T-helper 2 cell treated with Interferon-gamma antibody and Interleukin-4, amounts not matched to agents 5 μg/mL and 100 μg/mL, for 36 hours (primary cell): ENCODE measurements at regions not wholly inside any gene's neighbourhood (a gene's known extent, or its start where the extent isn't known, plus 50 kb on each side); places are given as distances from the start of the nearest gene placed in this dataset.
"Not testable (repeated sequence)": the region's sequence is repeated elsewhere in the genome, so short reads cannot be mapped to it uniquely, and the experiment has no call there.

Source experiments
- DNase-seq: peaks from one replicate; pipeline ENCODE4 v3.0.0; 2021; ENCODE audit warnings: low spot score
- H3K27ac Mint-ChIP-seq: one replicate; pipeline ENCODE4 v1.8.0; 2021; ENCODE audit warnings: mild to moderate bottlenecking, mixed read lengths
- H3K27me3 Mint-ChIP-seq: one replicate; pipeline ENCODE4 v1.8.0; 2021; ENCODE audit warnings: low read depth, mixed read lengths
- H3K36me3 Mint-ChIP-seq: one replicate; pipeline ENCODE4 v1.8.0; 2021; ENCODE audit warnings: low read depth, mixed read lengths
- H3K4me1 Mint-ChIP-seq: one replicate; pipeline ENCODE4 v1.8.0; 2021; ENCODE audit warnings: low read depth, mixed read lengths
- H3K4me3 Mint-ChIP-seq: one replicate; pipeline ENCODE4 v1.8.0; 2022; ENCODE audit warnings: mild to moderate bottlenecking, moderate library complexity, mixed read lengths
- H3K9me3 Mint-ChIP-seq: one replicate; pipeline ENCODE4 v1.8.0; 2021; ENCODE audit warnings: mixed read lengths

DNA sequence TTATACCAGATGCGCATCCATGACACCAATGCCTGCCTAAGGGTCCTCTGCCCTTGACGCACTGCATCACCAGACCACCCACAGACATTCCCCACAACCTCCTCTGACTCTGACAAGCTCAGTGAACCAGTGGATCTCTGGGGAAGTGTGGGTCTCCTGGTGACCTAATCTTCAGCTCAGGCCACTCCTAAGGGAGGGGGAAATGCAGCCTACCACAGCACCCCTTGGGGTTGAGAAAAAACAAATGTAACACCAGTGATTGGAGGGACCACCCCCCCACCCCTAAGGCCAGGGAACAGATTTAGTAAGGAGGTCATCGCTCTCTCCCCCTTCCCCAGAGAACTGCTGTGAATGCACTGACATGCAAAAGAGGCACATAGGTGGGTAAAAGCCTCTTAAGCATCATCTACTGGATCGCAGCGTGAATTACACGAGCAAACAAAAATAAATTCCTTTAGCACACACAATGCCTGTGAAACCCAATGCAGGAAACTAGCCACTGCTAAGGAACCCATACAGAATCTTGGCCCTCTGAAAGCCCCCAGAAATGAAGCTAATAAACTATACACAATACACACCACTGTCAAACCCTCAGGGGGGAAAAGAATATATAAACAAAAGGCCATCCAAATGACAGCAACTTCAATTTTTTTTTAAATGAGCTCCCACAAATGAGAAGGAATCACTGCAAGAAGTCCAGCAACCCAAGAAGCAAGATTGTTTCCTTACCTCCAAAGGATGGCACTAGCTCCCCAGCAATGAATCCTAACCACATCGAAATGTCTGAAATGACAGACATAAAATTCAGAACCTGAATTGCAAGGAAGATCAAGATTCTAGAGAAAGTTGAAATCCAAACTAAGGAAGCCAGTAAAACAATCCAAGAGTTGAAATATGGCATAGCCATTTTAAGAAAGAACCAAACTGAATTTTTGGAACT is 513.7 kb upstream of the PTGER4 start:
- H3K4me3 Mint-ChIP-seq, result no peak overlapping the region
- H3K9me3 Mint-ChIP-seq, result peaks cover 22% of the 10 kb centered on the region
- H3K4me1 Mint-ChIP-seq, result peaks cover 11% of the 10 kb centered on the region
- no peak for DNase-seq
- H3K27me3 Mint-ChIP-seq, result no peaks in the 10 kb centered on the region
- no peak overlapping the region for H3K27ac Mint-ChIP-seq
- no peaks in the 10 kb centered on the region for H3K36me3 Mint-ChIP-seq

DNA sequence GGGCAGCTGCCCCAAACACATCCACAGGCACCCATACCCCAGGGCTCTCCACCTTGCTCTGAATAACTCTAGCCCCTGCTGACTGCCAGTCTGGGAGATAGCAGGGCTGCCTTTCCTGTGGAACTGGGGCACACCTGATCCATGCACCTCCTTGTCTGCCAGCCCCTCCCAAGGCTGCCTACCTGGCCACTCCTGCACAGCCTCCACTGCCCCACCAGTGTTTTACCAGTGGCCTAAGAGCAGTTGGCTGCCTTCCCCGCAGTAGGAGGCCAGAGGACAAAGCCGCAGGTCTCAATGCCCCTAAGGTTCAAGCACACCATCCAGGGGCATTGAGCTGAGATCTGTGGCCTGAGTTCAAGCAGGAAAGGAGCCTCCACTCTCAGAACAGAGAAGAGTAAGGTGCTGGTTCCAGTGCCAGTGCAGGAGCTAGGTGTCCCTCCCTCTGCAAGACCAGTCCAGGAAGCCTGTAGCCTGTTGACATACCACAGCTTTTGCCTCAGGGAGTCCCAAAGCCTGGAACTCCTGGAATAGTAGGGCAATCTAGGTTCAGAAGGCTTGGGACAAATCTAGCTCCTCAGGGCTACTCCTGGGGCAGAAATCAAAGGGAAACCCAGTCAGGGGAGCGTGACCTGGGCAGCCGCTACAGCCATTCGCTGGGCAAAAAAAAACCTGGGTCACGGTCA is 514.5 kb upstream of the PTGER4 start:
- H3K27me3 Mint-ChIP-seq, result no peaks in the 10 kb centered on the region
- H3K4me1 Mint-ChIP-seq, result peaks cover 11% of the 10 kb centered on the region

DNA sequence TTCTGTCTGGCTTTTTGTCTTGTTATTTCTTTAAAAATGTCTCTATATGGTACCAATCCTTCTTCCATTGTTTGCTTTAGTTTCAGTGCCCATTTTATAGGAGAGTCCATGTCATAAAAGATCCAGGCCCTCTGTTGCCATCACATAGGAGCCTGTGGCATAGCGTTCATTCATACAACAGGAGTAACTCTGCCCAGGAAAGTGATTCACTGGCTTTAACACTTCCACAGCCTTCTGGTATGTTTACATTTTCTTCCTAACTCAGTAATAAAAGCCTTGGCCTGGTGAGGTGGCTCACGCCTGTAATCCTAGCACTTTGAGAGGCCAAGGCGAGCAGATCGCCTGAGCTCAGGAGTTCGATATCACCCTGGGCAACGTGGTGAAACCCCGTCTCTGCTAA is 519.3 kb upstream of the PTGER4 start:
- DNase-seq, result no peak
- no peak overlapping the region for H3K27ac Mint-ChIP-seq
- no peaks in the 10 kb centered on the region for H3K27me3 Mint-ChIP-seq
- peaks cover 4% of the 10 kb centered on the region for H3K9me3 Mint-ChIP-seq
- H3K4me3 Mint-ChIP-seq, result no peak overlapping the region
- H3K36me3 Mint-ChIP-seq, result no peaks in the 10 kb centered on the region
- peaks cover 5% of the 10 kb centered on the region for H3K4me1 Mint-ChIP-seq

More for the DNA sequence above, 514.5 kb upstream of the PTGER4 start:
- no peak overlapping the region for H3K27ac Mint-ChIP-seq
- no peaks in the 10 kb centered on the region for H3K36me3 Mint-ChIP-seq
- no peak overlapping the region for H3K4me3 Mint-ChIP-seq
- no peak for DNase-seq
- peaks cover 15% of the 10 kb centered on the region for H3K9me3 Mint-ChIP-seq

DNA sequence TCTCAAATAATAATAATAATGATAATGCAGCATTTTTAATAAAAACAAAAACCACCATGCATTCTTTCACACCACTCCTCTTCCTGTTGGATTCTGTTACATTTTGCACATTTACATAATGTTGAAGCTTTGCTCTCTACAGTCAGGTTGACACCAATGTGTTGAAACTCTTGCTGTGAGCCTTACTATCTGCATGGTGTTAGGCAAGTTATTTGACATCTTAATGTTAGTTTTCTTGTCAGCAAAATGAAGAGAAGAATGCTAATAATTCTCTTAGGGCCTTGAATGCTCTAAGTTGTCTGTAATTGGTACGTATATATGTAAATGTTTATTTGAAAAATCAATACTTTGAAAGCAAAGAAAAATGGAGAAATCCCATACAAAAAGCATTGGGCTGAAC is 525.5 kb upstream of the PTGER4 start:
- no peaks in the 10 kb centered on the region for H3K27me3 Mint-ChIP-seq
- H3K4me1 Mint-ChIP-seq, result peaks cover 10% of the 10 kb centered on the region
- DNase-seq, result no peak
- no peak overlapping the region for H3K27ac Mint-ChIP-seq
- no peaks in the 10 kb centered on the region for H3K36me3 Mint-ChIP-seq
- peaks cover 5% of the 10 kb centered on the region for H3K9me3 Mint-ChIP-seq
- H3K4me3 Mint-ChIP-seq, result no peak overlapping the region

DNA sequence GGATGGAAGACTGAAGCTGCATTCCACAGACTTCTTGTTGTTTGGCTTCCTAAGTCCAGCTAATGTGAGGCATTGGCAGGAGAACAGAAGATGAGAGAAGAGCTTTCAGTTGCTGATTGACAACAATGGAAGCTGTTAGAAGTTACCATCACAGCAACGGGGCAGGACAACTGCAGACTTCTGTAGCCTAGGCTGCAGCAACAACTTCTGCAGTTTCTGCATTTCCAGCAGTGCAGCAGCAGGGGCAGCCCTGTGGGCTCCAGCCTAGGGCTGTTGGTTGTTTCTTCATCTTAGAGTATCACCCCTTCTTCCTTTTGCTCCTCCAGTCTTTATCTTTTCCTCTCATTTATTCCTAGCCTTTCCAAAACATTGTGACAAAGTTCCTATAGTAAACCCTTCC is 528.8 kb upstream of the PTGER4 start:
- Mint-ChIP-seq H3K36me3 (no peaks in the 10 kb centered on the region), H3K27ac (no peak overlapping the region), H3K9me3 (peaks cover 5% of the 10 kb centered on the region), H3K4me3 (no peak overlapping the region), H3K27me3 (no peaks in the 10 kb centered on the region), H3K4me1 (peaks cover 10% of the 10 kb centered on the region)
- no peak for DNase-seq

DNA sequence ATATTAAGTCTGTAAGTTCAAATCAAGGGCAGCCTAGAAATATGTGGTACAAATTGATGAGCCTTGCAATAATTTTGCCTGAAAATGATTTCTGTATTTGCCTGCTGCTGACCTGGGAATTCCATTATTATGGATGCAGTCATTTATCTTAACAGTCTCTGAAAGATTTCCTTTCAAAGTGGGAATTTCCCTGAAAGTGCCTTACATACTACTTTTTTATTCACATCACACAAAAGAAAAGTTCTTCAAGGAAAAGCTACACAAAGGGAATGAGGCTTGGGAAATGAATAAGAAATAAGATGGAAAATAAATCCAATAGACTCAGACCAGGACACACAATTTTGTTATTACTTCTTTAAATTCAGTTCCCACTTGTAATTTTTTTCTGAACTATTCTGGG is 537.8 kb upstream of the PTGER4 start:
- Mint-ChIP-seq H3K36me3 (no peaks in the 10 kb centered on the region), H3K4me3 (no peak overlapping the region)

DNA sequence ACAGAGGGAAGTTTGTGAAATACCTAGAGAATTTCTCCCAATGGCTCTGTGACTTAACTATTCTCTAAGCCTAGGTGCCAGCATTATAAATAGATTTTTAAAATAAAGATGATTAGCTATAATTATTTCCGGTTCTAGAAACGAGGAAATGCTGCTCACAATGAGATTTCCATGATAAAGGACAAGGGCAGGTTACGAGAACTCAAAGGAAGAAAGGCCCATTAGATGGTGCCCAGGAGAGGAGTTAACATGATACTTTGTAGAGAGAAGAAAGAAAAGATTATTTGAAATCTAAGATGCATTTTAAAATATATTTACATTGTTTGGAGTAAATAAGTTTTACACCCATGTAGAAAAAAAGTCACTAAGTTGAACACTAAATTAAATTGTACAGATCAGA is 538.3 kb upstream of the PTGER4 start:
- no peak for DNase-seq
- H3K27ac Mint-ChIP-seq, result no peak overlapping the region
- H3K4me3 Mint-ChIP-seq, result no peak overlapping the region
- no peaks in the 10 kb centered on the region for H3K27me3 Mint-ChIP-seq
- peaks cover 14% of the 10 kb centered on the region for H3K9me3 Mint-ChIP-seq
- no peaks in the 10 kb centered on the region for H3K4me1 Mint-ChIP-seq
- no peaks in the 10 kb centered on the region for H3K36me3 Mint-ChIP-seq

More for the DNA sequence above, 537.8 kb upstream of the PTGER4 start:
- peaks cover 14% of the 10 kb centered on the region for H3K9me3 Mint-ChIP-seq
- H3K27ac Mint-ChIP-seq, result no peak overlapping the region
- no peaks in the 10 kb centered on the region for H3K4me1 Mint-ChIP-seq
- DNase-seq, result no peak
- no peaks in the 10 kb centered on the region for H3K27me3 Mint-ChIP-seq

DNA sequence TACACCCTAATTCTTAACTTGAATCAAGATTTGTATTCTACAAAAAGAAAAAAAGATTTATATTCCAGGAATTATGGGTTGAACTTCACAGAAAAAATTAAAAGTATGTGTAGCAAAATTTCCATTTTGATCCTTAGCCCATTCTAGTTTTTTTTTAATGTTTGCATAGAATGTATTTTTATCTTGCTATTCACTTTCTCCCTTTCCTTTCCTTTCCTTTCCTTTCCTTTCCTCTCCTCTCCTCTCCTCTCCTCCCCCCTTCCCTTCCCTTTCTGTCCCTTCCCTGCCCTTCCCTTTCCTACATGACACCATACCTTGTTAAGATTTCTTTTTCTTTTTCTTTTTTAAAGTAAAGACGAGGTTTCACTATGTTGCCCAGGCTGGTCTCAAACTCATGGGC is 542.5 kb upstream of the PTGER4 start:
- H3K9me3 Mint-ChIP-seq, result peaks cover 12% of the 10 kb centered on the region
- no peak for DNase-seq
- H3K4me1 Mint-ChIP-seq, result no peaks in the 10 kb centered on the region
- no peak overlapping the region for H3K4me3 Mint-ChIP-seq
- no peak overlapping the region for H3K27ac Mint-ChIP-seq
- H3K36me3 Mint-ChIP-seq, result no peaks in the 10 kb centered on the region
- H3K27me3 Mint-ChIP-seq, result no peaks in the 10 kb centered on the region

DNA sequence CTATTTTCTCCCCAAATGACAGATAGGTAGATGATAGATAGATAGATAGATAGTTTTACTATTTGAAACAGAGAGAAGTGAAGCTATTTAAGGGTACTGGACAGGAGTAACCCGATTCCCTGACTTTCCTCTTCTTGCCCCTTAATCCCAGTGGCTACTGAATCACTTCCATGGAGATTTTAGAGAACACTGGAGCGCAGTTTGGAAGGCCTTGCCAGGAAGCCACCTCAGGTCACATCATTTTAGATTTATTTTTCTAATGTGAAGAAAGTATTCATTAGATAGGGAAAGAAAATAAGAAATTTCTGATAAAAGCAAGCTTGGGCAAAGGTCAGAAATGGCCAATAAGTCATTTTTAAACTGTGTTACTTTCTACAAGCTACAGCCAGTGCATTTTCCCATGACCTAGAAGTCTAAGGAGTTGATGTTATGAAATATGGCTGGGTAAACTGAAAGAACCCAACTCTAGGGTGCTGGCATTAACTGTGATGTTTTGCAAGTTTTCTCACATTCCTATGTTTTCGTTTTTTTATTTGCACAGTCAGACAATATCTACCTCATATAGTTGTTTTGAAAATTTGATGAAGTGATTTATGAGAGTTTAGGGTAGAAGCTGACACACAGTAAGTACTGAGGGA is 544.7 kb upstream of the PTGER4 start:
- Mint-ChIP-seq H3K27me3 (no peaks in the 10 kb centered on the region), H3K27ac (no peak overlapping the region), H3K4me1 (no peaks in the 10 kb centered on the region), H3K9me3 (peaks cover 19% of the 10 kb centered on the region), H3K4me3 (no peak overlapping the region), H3K36me3 (peaks cover under 1% of the 10 kb centered on the region)
- no peak for DNase-seq

DNA sequence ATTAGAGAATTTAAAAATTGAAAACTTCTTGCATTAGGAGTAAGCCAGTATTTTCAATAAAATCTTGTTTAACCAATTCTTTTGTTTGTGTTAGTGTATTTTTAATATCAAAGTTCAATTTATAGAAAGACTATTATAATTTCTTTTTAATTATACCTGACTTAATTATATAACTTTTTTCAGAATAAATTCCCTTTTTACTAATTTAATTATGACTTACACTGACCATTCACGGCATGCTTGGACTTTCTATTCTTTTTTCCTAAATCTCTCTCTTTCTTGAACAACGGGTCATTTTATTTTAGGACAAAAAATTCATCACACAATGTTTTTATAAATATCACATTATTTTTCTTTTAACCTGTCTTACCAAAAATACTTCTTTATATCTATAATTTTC is 555.3 kb upstream of the PTGER4 start:
- H3K27ac Mint-ChIP-seq, result no peak overlapping the region

DNA sequence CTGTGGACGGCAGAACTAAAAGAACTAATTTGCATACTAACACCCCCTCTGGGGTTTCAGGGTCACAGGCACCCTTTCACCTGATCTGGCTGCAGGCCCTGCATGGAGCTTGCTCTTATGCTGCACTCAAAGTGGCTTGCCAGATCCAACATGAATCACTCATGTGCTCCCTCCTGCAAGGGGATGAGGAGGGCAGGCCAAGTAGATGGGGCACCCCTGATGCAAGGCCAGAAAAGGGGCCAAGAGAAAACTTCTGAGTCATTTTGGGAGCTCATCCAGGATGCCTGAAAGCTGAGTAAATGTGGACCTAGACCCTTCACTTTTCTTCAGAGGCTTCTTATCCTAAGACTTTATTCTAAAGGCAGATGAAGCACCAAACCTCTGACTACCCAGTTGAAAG is 558.5 kb upstream of the PTGER4 start:
- H3K27ac Mint-ChIP-seq, result no peak overlapping the region
- no peak for DNase-seq
- H3K4me3 Mint-ChIP-seq, result no peak overlapping the region
- H3K27me3 Mint-ChIP-seq, result no peaks in the 10 kb centered on the region
- peaks cover 59% of the 10 kb centered on the region for H3K9me3 Mint-ChIP-seq
- peaks cover 4% of the 10 kb centered on the region for H3K36me3 Mint-ChIP-seq
- no peaks in the 10 kb centered on the region for H3K4me1 Mint-ChIP-seq

More for the DNA sequence above, 555.3 kb upstream of the PTGER4 start:
- Mint-ChIP-seq H3K4me1 (peaks cover 11% of the 10 kb centered on the region), H3K36me3 (peaks cover 14% of the 10 kb centered on the region), H3K9me3 (peaks cover 76% of the 10 kb centered on the region), H3K4me3 (no peak overlapping the region), H3K27me3 (no peaks in the 10 kb centered on the region)
- no peak for DNase-seq

DNA sequence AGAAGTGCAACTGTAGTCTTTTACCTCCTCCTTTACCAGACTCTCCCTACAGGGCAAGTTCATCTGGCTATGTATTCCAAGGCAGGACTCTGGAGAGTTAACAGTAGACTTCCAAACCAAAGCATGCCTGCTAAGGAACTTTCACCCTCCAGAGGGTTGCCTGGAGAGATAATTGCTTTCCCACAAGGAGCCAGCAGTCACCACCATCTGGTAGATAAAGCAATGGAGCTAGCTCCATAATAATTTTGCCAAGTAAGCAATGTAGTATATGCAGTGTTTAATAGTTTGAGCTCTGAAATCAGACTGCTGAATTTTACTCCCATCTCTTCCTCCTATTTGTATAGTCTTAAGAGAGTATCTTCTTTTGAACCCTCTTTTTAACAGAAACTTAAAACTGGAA is 566.8 kb upstream of the PTGER4 start:
- Mint-ChIP-seq H3K4me3 (no peak overlapping the region), H3K27ac (no peak overlapping the region), H3K36me3 (no peaks in the 10 kb centered on the region), H3K9me3 (peaks cover 25% of the 10 kb centered on the region), H3K4me1 (no peaks in the 10 kb centered on the region), H3K27me3 (no peaks in the 10 kb centered on the region)
- DNase-seq, result no peak

DNA sequence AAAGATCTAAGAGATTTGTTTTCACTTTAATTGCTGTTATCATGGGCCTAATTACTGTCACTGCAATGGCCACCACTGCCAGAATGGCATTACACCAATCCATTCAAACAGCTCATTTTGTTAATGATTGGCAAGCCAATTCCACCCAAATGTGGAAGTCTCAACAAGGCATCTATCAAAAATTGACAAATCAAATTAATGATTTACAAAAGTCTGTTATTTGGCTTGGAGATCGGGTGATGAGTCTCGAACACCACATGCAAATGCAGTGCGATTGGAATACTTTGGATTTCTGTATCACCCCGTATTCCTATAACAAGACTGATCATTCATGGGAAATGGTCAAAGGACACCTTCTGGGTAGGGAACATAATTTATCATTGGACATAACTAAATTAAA is 568.7 kb upstream of the PTGER4 start:
- peaks cover 24% of the 10 kb centered on the region for H3K9me3 Mint-ChIP-seq
- H3K4me1 Mint-ChIP-seq, H3K36me3 Mint-ChIP-seq, H3K27me3 Mint-ChIP-seq, DNase-seq, H3K27ac Mint-ChIP-seq, H3K4me3 Mint-ChIP-seq: not testable (repeated sequence)

DNA sequence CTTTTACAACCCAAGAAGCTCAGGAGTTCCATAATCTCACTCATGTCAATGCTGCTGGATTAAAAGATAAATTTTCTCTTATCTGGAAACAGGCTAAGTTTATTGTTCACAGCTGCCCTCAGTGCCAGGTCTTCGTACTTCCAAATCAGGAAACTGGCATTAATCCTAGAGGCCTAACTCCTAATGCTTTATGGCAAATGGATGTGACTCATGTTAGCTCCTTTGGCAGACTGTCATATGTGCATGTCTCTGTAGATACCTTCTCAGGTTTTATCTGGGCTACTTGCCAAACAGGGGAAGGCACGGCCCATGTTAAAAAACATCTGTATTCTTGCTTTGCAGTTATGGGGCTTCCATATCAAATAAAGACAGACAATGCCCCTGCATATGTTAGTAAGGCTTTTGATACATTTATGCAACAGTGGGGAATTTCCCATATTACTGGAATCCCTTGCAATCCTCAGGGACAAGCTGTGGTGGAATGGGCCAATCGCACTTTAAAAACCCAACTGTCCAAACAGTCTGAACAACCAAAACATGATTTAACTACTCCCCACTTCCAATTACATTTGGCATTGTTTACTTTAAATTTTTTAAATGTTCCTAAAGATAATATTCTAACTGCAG is 570.8 kb upstream of the PTGER4 start:
- not testable (repeated sequence) for H3K4me1 Mint-ChIP-seq, H3K27me3 Mint-ChIP-seq, H3K4me3 Mint-ChIP-seq, H3K27ac Mint-ChIP-seq, DNase-seq, H3K36me3 Mint-ChIP-seq
- peaks cover 25% of the 10 kb centered on the region for H3K9me3 Mint-ChIP-seq
